ENCODE measurements at regions not wholly inside any gene's neighbourhood (a gene's known extent, or its start where the extent isn't known, plus 50 kb on each side); places are given as distances from the start of the nearest gene placed in this dataset.
"Not testable (repeated sequence)": the region's sequence is repeated elsewhere in the genome, so short reads cannot be mapped to it uniquely, and the experiment has no call there.

GRCh38 chrX:138995458-138995857, 283.9 kb upstream of the FGF13 start:
- intact Hi-C loops (cut with micrococcal nuclease) = no loop called here
- DNase-seq = no peak
- ATAC-seq = no peak

GRCh38 chrX:138990425-138990824, 278.9 kb upstream of the FGF13 start:
- DNase-seq; ATAC-seq; intact Hi-C loops (cut with micrococcal nuclease): not testable (repeated sequence)

GRCh38 chrX:138986866-138987265, 275.3 kb upstream of the FGF13 start:
- DNase-seq (no peak), ATAC-seq (no peak)
- intact Hi-C loops (cut with micrococcal nuclease) = no loop called here

GRCh38 chrX:138986235-138986634, 274.7 kb upstream of the FGF13 start:
- peak; percentile 42 for ATAC-seq
- intact Hi-C loops (cut with micrococcal nuclease) = no loop called here
- no peak for DNase-seq

GRCh38 chrX:138982365-138982764, 270.8 kb upstream of the FGF13 start:
- intact Hi-C loops (cut with micrococcal nuclease) = no loop called here
- ATAC-seq (no peak), DNase-seq (no peak)

- ATAC-seq (peak; percentile 33), DNase-seq (peak; percentile 45)
- intact Hi-C loops (cut with micrococcal nuclease) = no loop called here
These were observed 253.0 kb upstream of the FGF13 start for GRCh38 chrX:138964501-138964900.

- ATAC-seq; intact Hi-C loops (cut with micrococcal nuclease); DNase-seq: not testable (repeated sequence)
These were observed 250.9 kb upstream of the FGF13 start for GRCh38 chrX:138962419-138962818.

- no peak for ATAC-seq
- intact Hi-C loops (cut with micrococcal nuclease) = no loop called here
- no peak for DNase-seq
These were observed 243.5 kb upstream of the FGF13 start for GRCh38 chrX:138954976-138955375.

GRCh38 chrX:138946926-138947325, 235.4 kb upstream of the FGF13 start:
- ATAC-seq (no peak), DNase-seq (no peak)
- intact Hi-C loops (cut with micrococcal nuclease) = no loop called here

GRCh38 chrX:138945219-138945618, 233.7 kb upstream of the FGF13 start:
- no peak for DNase-seq
- intact Hi-C loops (cut with micrococcal nuclease) = no loop called here
- no peak for ATAC-seq

- peak; percentile 86 for ATAC-seq
- intact Hi-C loops (cut with micrococcal nuclease) = no loop called here
- peak; percentile 18 for DNase-seq
These were observed 227.5 kb upstream of the FGF13 start for GRCh38 chrX:138939038-138939437.

GRCh38 chrX:138938003-138938402, 226.5 kb upstream of the FGF13 start:
- DNase-seq = no peak
- intact Hi-C loops (cut with micrococcal nuclease) = no loop called here
- ATAC-seq = peak; percentile 72

GRCh38 chrX:138931212-138931611, 219.7 kb upstream of the FGF13 start:
- DNase-seq = no peak
- intact Hi-C loops (cut with micrococcal nuclease) = no loop called here
- ATAC-seq = no peak

GRCh38 chrX:138930583-138930945, 219.0 kb upstream of the FGF13 start:
- no peak for DNase-seq
- ATAC-seq = no peak
- intact Hi-C loops (cut with micrococcal nuclease) = no loop called here

- no peak for ATAC-seq
- intact Hi-C loops (cut with micrococcal nuclease) = no loop called here
- DNase-seq = no peak
These were observed 218.5 kb upstream of the FGF13 start for GRCh38 chrX:138929926-138930582.

- ATAC-seq = no peak
- no peak for DNase-seq
- intact Hi-C loops (cut with micrococcal nuclease) = no loop called here
These were observed 217.4 kb upstream of the FGF13 start for GRCh38 chrX:138928737-138929459.

GRCh38 chrX:138925330-138925729, 213.8 kb upstream of the FGF13 start:
- ATAC-seq (no peak), DNase-seq (no peak)
- intact Hi-C loops (cut with micrococcal nuclease) = no loop called here

GRCh38 chrX:138923805-138924204, 212.3 kb upstream of the FGF13 start:
- intact Hi-C loops (cut with micrococcal nuclease) = no loop called here
- ATAC-seq (no peak), DNase-seq (no peak)

- intact Hi-C loops (cut with micrococcal nuclease) = no loop called here
- no peak for DNase-seq
- ATAC-seq = no peak
These were observed 209.5 kb upstream of the FGF13 start for GRCh38 chrX:138921031-138921430.

- no peak for DNase-seq
- no peak for ATAC-seq
- intact Hi-C loops (cut with micrococcal nuclease) = no loop called here
These were observed 206.3 kb upstream of the FGF13 start for GRCh38 chrX:138917781-138918180.

GRCh38 chrX:138914767-138915166, 203.2 kb upstream of the FGF13 start:
- ATAC-seq (no peak), DNase-seq (no peak)
- intact Hi-C loops (cut with micrococcal nuclease) = no loop called here

All from left ventricle myocardium superior (tissue), 1 donor.